Caco-2 (cell line): ENCODE measurements at regions not wholly inside any gene's neighbourhood (a gene's known extent, or its start where the extent isn't known, plus 50 kb on each side); places are given as distances from the start of the nearest gene placed in this dataset.

Experiments used
- BruUV-seq: library from RNA; stranded (reverse); fragments of 400-500 nt; replicated peaks from 2 replicates; lab custom pipeline; 2021; lab: Mats Ljungman, UMichigan
- CTCF ChIA-PET: fragments of 300-600 bp; sonication (Branson Sonifier 250); formaldehyde crosslinking; loops from one replicate; lab custom pipeline; 2022; ENCODE audit warnings: antibody characterized with exemption; lab: Charles Lee
- POLR2A ChIA-PET: fragments of 300-600 bp; sonication (Branson Sonifier 250); formaldehyde crosslinking; loops from one replicate; lab custom pipeline; 2022; ENCODE audit warnings: antibody characterized with exemption; lab: Charles Lee
- DNase-seq, 2 experiments: peaks; one replicate each; pipeline versions ENCODE4 v3.0.0 to v3.0.0-alpha.2; 2020 to 2022
- H3K27me3 ChIP-seq: replicated peaks from 2 replicates; pipeline ENCODE4 v1.6.0; 2011; ENCODE audit warnings: low read length; ENCODE audit not compliant: control insufficient read depth, insufficient read depth
- H3K36me3 ChIP-seq: 2 replicates; pipeline ENCODE4 v1.5.1; 2011; ENCODE audit warnings: low read length; ENCODE audit not compliant: control insufficient read depth, insufficient read depth
- H3K4me1 ChIP-seq: fragments of 250-450 bp; sonication (Bioruptor Pico); 2 replicates; pipeline ENCODE4 v1.5.1; 2020; ENCODE audit warnings: mild to moderate bottlenecking
- H3K4me3 ChIP-seq: 2 replicates; pipeline ENCODE4 v1.5.1; 2011; ENCODE audit warnings: low read depth, mild to moderate bottlenecking, control low read depth, low read length
- H3K9me3 ChIP-seq: fragments of 250-450 bp; sonication (Bioruptor Pico); 2 replicates; pipeline ENCODE4 v1.5.1; 2020; ENCODE audit warnings: mild to moderate bottlenecking, moderate library complexity
- H3K27ac Mint-ChIP-seq: one replicate; pipeline ENCODE4 v1.8.0; 2022; ENCODE audit warnings: mixed read lengths; ENCODE audit not compliant: unreplicated experiment
- H3K27me3 Mint-ChIP-seq: one replicate; pipeline ENCODE4 v1.8.0; 2022; ENCODE audit warnings: mixed read lengths; ENCODE audit not compliant: insufficient read depth, unreplicated experiment
- H3K36me3 Mint-ChIP-seq: one replicate; pipeline ENCODE4 v1.8.0; 2022; ENCODE audit warnings: mild to moderate bottlenecking, mixed read lengths; ENCODE audit not compliant: insufficient read depth, unreplicated experiment
- H3K4me1 Mint-ChIP-seq: one replicate; pipeline ENCODE4 v1.8.0; 2022; ENCODE audit warnings: low read depth, mixed read lengths; ENCODE audit not compliant: unreplicated experiment
- H3K4me3 Mint-ChIP-seq: one replicate; pipeline ENCODE4 v1.8.0; 2022; ENCODE audit warnings: mild to moderate bottlenecking, moderate library complexity, mixed read lengths; ENCODE audit not compliant: unreplicated experiment
- H3K9me3 Mint-ChIP-seq: one replicate; pipeline ENCODE4 v1.8.0; 2022; ENCODE audit warnings: mixed read lengths; ENCODE audit not compliant: unreplicated experiment
- CTCF ChIP-seq, 2 experiments: fragments of 200-600 bp in 1 of 2; IDR thresholded peaks; 1 replicate in 1 of 2; 2 replicates in 1 of 2; pipeline versions ENCODE4 v1.5.1 to v1.8.0; 2011 to 2022; ENCODE audit warnings: antibody characterized with exemption in 1 of 2, control low read depth in 1 of 2, inconsistent platforms in 1 of 2, low read depth in 1 of 2, low read length in 1 of 2, mild to moderate bottlenecking in 1 of 2, moderate library complexity in 1 of 2; ENCODE audit not compliant: insufficient read depth in 1 of 2, severe bottlenecking in 1 of 2, unreplicated experiment in 1 of 2
- intact Hi-C: fragments of 100-400 bp; cut with micrococcal nuclease; formaldehyde crosslinking; loops from one replicate; pipeline ENCODE4 v1.10.0; 2022; ENCODE audit not compliant: unreplicated experiment

DNA sequence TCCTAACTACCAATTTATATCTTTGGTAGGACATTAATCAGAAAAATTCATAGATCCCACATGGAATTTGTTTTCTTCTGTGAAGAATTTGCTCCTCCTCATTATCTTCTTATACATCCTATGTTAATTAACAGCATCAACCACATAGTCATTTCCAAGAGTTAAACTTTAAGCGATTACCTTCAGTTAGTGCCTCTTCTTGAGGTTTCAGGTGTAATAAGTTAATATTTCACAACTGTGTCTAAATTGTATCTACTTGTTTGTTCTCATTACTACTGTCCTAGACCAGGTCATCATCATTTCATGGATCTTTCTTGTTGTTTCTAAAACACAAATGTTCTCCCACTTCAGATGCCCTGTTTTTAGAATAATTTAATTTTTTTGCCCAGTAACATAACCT is 457.9 kb downstream of the FAT4 start:
- no peaks in the 10 kb centered on the region for H3K27me3 ChIP-seq
- Mint-ChIP-seq H3K27ac (no peak overlapping the region), H3K36me3 (no peaks in the 10 kb centered on the region), H3K4me3 (no peak overlapping the region), H3K27me3 (no peaks in the 10 kb centered on the region), H3K4me1 (no peaks in the 10 kb centered on the region), H3K9me3 (no peaks in the 10 kb centered on the region)
- H3K9me3 ChIP-seq: no peaks in the 10 kb centered on the region
- ChIA-PET CTCF (no interaction called here), POLR2A (no interaction called here)
- DNase-seq: no peak
- intact Hi-C loops: no loop called here
- no peaks in the 10 kb centered on the region for H3K36me3 ChIP-seq
- no TSS peak for BruUV-seq
- H3K4me1 ChIP-seq: no peaks in the 10 kb centered on the region
- H3K4me3 ChIP-seq: no peak overlapping the region
- no peak for TF ChIP-seq CTCF (IDR thresholded peaks at IDR 0.05; ENCODE audit: insufficient read depth in 1 of 2, low read depth in 1 of 2, low read length in 1 of 2, severe bottlenecking in 1 of 2, unreplicated experiment in 1 of 2)

GRCh38 chr4:125773502-125773901 is 458.7 kb downstream of the FAT4 start:
- Histone ChIP-seq H3K27me3 (no peaks in the 10 kb centered on the region), H3K9me3 (no peaks in the 10 kb centered on the region), H3K36me3 (no peaks in the 10 kb centered on the region), H3K4me3 (no peak overlapping the region), H3K4me1 (no peaks in the 10 kb centered on the region)
- Mint-ChIP-seq H3K27me3 (no peaks in the 10 kb centered on the region), H3K4me1 (no peaks in the 10 kb centered on the region), H3K4me3 (no peak overlapping the region), H3K36me3 (no peaks in the 10 kb centered on the region), H3K9me3 (no peaks in the 10 kb centered on the region), H3K27ac (no peak overlapping the region)
- intact Hi-C loops: no loop called here
- ChIA-PET CTCF (no interaction called here), POLR2A (no interaction called here)
- TF ChIP-seq CTCF (IDR thresholded peaks at IDR 0.05; ENCODE audit: insufficient read depth in 1 of 2, low read depth in 1 of 2, low read length in 1 of 2, severe bottlenecking in 1 of 2, unreplicated experiment in 1 of 2): no peak
- BruUV-seq: no TSS peak
- no peak for DNase-seq

DNA sequence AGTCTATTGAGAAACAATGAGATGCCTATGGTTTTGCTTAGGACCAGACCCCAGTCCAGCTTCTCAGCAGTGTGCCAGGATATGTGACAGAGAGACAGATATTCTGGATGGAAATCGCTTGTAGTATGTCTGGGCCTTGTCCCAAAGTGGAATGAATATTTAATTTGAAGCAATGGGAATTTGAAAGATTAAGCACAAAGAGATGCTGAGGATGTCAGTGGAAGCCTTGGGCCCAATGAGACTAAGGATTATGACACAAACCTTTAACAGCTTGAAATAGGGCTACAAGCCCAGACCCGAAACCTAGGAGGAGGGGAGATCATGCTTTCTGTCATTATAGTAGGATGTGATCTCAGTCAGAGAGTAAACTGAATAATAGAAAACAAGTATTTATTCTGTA is 459.2 kb downstream of the FAT4 start:
- no peak overlapping the region for H3K4me3 Mint-ChIP-seq

More for the DNA sequence above, 459.2 kb downstream of the FAT4 start:
- Histone ChIP-seq H3K36me3 (no peaks in the 10 kb centered on the region), H3K4me3 (no peak overlapping the region), H3K4me1 (no peaks in the 10 kb centered on the region), H3K27me3 (no peaks in the 10 kb centered on the region), H3K9me3 (no peaks in the 10 kb centered on the region)
- Mint-ChIP-seq H3K27ac (no peak overlapping the region), H3K4me1 (no peaks in the 10 kb centered on the region), H3K36me3 (no peaks in the 10 kb centered on the region), H3K9me3 (no peaks in the 10 kb centered on the region), H3K27me3 (no peaks in the 10 kb centered on the region)
- BruUV-seq: no TSS peak
- intact Hi-C loops: no loop called here
- no peak for TF ChIP-seq CTCF (IDR thresholded peaks at IDR 0.05; ENCODE audit: insufficient read depth in 1 of 2, low read depth in 1 of 2, low read length in 1 of 2, severe bottlenecking in 1 of 2, unreplicated experiment in 1 of 2)
- CTCF ChIA-PET: no interaction called here
- POLR2A ChIA-PET: no interaction called here
- DNase-seq: no peak
